ENCODE measurements at regions not wholly inside any gene's neighbourhood (a gene's known extent, or its start where the extent isn't known, plus 50 kb on each side); places are given as distances from the start of the nearest gene placed in this dataset.

DNA sequence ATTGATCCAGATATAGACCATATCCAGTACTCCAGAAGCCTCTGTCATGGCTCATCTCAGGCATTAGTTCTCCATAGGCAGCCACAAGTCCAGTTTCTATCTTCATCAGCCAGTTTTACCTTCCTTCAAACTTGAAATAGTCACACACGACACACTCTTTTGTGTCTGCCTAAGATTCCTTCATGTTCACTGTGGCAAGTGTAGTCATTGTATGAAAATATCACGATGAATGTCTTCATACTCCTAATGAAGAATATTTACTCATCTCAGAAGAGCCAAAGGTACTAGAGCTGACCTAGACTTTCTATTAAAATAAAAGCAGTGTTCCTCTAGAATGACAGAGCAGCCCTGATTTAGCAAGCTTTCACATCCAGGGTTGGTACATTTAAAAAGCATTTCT, 230.7 kb downstream of the SNX13 start:
- TF ChIP-seq, protein P1, sequence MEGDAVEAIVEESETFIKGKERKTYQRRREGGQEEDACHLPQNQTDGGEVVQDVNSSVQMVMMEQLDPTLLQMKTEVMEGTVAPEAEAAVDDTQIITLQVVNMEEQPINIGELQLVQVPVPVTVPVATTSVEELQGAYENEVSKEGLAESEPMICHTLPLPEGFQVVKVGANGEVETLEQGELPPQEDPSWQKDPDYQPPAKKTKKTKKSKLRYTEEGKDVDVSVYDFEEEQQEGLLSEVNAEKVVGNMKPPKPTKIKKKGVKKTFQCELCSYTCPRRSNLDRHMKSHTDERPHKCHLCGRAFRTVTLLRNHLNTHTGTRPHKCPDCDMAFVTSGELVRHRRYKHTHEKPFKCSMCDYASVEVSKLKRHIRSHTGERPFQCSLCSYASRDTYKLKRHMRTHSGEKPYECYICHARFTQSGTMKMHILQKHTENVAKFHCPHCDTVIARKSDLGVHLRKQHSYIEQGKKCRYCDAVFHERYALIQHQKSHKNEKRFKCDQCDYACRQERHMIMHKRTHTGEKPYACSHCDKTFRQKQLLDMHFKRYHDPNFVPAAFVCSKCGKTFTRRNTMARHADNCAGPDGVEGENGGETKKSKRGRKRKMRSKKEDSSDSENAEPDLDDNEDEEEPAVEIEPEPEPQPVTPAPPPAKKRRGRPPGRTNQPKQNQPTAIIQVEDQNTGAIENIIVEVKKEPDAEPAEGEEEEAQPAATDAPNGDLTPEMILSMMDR (conservative IDR thresholded peaks at IDR 0.05; ENCODE audit: low read length) = no peak
- no peak for TF ChIP-seq EZH2phosphoT487 (IDR thresholded peaks at IDR 0.05; ENCODE audit: borderline replicate concordance, low read depth, low read length)

Data from OCI-LY7 (cell line).